ENCODE measurements at regions not wholly inside any gene's neighbourhood (a gene's known extent, or its start where the extent isn't known, plus 50 kb on each side); places are given as distances from the start of the nearest gene placed in this dataset.

DNA sequence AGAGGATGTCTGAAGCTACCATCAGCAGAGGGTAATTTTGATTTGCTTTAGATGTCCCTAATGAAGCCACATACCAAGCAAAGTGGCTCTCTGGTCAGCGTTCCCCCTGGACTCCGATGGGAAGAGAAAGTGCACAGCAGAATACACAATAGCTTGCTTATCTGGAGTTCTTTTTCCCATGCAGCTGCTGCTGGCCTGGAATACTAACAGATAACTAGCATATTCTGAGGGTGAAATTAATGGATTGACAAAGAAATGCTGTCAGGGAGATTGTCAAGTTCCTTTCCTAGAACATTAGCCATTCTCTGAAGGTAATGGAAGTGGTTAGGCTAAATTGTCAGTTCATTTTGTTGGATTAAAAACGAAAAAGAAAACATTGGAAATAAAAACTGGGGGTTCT, 391.3 kb downstream of the FLRT2 start:
- Histone ChIP-seq H3K36me3 (ENCODE audit: low read depth) (no peaks in the 10 kb centered on the region), H3K4me2 (no peak overlapping the region), H3K9me2 (ENCODE audit: insufficient read depth) (no peaks in the 10 kb centered on the region), H4K20me1 (ENCODE audit: insufficient read depth) (no peaks in the 10 kb centered on the region), H3K9me3 (ENCODE audit: insufficient read depth, low read depth) (no peaks in the 10 kb centered on the region), H3K4me1 (replicated peaks; ENCODE audit: insufficient read depth) (no peaks in the 10 kb centered on the region), H3K79me2 (ENCODE audit: low read depth) (no peaks in the 10 kb centered on the region), H3K4me3 (no peak overlapping the region), H3K27ac (no peak overlapping the region), H2AFZ (no peak overlapping the region), H3K27me3 (ENCODE audit: insufficient read depth, low read depth) (no peaks in the 10 kb centered on the region), H3F3A (ENCODE audit: insufficient read depth, low read depth) (no peaks in the 10 kb centered on the region)
- no peak for DNase-seq
- TF ChIP-seq, protein P1, sequence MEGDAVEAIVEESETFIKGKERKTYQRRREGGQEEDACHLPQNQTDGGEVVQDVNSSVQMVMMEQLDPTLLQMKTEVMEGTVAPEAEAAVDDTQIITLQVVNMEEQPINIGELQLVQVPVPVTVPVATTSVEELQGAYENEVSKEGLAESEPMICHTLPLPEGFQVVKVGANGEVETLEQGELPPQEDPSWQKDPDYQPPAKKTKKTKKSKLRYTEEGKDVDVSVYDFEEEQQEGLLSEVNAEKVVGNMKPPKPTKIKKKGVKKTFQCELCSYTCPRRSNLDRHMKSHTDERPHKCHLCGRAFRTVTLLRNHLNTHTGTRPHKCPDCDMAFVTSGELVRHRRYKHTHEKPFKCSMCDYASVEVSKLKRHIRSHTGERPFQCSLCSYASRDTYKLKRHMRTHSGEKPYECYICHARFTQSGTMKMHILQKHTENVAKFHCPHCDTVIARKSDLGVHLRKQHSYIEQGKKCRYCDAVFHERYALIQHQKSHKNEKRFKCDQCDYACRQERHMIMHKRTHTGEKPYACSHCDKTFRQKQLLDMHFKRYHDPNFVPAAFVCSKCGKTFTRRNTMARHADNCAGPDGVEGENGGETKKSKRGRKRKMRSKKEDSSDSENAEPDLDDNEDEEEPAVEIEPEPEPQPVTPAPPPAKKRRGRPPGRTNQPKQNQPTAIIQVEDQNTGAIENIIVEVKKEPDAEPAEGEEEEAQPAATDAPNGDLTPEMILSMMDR (conservative IDR thresholded peaks at IDR 0.05): no peak
- no peak for TF ChIP-seq EZH2 (IDR thresholded peaks at IDR 0.05; ENCODE audit: low read depth)
- intact Hi-C loops (cut with micrococcal nuclease; ENCODE audit: unreplicated experiment): no loop called here
- POLR2A ChIA-PET (ENCODE audit: unreplicated experiment): no interaction called here
- CTCF ChIA-PET: no interaction called here
- BruUV-seq (replicated peaks): no TSS peak

DNA sequence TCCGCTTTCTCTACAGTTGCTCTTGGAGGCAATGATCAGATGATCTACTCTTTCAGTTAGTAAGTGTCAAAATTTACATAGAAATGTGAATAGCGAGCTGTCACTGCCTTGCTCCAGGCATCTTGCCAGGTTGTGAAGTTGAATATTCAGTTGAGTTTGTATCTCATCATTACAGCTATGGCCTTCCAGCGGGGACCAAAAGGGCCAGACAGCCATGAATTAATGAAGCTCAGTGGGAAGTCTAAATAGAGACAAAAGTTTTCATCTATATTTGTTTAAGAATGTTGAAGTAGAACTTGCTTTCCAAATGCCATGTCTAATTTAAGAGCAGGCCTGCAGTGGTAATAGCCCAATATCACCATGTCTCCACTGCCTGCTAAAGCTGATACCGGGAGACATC, 387.8 kb downstream of the FLRT2 start:
- Histone ChIP-seq H2AFZ (no peak overlapping the region), H4K20me1 (ENCODE audit: insufficient read depth) (no peaks in the 10 kb centered on the region), H3K9me3 (ENCODE audit: insufficient read depth, low read depth) (no peaks in the 10 kb centered on the region), H3K36me3 (ENCODE audit: low read depth) (no peaks in the 10 kb centered on the region), H3K79me2 (ENCODE audit: low read depth) (no peaks in the 10 kb centered on the region), H3K27ac (no peak overlapping the region), H3K4me1 (replicated peaks; ENCODE audit: insufficient read depth) (no peaks in the 10 kb centered on the region), H3K27me3 (ENCODE audit: insufficient read depth, low read depth) (no peaks in the 10 kb centered on the region), H3F3A (ENCODE audit: insufficient read depth, low read depth) (no peaks in the 10 kb centered on the region), H3K4me2 (no peak overlapping the region), H3K4me3 (no peak overlapping the region), H3K9me2 (ENCODE audit: insufficient read depth) (no peaks in the 10 kb centered on the region)
- ChIA-PET POLR2A (ENCODE audit: unreplicated experiment) (no interaction called here), CTCF (no interaction called here)
- no TSS peak for BruUV-seq (replicated peaks)
- TF ChIP-seq, protein P1 (conservative IDR thresholded peaks at IDR 0.05): no peak
- no peak for TF ChIP-seq EZH2 (IDR thresholded peaks at IDR 0.05; ENCODE audit: low read depth)
- no peak for DNase-seq
- intact Hi-C loops (cut with micrococcal nuclease; ENCODE audit: unreplicated experiment): no loop called here

DNA sequence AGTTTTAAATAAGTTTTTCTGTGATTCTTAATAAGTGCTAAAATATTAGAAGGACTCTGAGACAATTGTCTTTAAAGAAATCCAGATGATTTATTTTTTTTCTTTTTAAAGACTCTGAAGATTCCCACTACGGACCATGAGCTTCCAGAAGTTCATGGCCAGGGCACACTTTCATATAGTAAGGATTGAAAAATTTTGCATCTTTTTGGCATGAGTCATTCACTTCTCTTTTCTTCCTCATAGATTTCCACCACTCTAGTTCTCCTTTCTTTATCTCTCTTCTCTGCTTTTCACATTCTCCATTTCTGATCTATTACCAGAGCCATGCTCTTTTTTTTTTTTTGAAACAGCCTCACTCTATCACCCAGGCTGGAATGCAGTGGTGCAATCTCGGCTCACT, 385.8 kb downstream of the FLRT2 start:
- Histone ChIP-seq H3K27me3 (ENCODE audit: insufficient read depth, low read depth) (no peaks in the 10 kb centered on the region), H3K27ac (no peak overlapping the region), H3K79me2 (ENCODE audit: low read depth) (no peaks in the 10 kb centered on the region), H3F3A (ENCODE audit: insufficient read depth, low read depth) (no peaks in the 10 kb centered on the region), H3K9me2 (ENCODE audit: insufficient read depth) (no peaks in the 10 kb centered on the region), H2AFZ (no peak overlapping the region), H3K9me3 (ENCODE audit: insufficient read depth, low read depth) (no peaks in the 10 kb centered on the region), H3K4me3 (no peak overlapping the region), H3K4me1 (replicated peaks; ENCODE audit: insufficient read depth) (no peaks in the 10 kb centered on the region), H3K4me2 (no peak overlapping the region), H4K20me1 (ENCODE audit: insufficient read depth) (no peaks in the 10 kb centered on the region), H3K36me3 (ENCODE audit: low read depth) (no peaks in the 10 kb centered on the region)
- no TSS peak for BruUV-seq (replicated peaks)
- POLR2A ChIA-PET (ENCODE audit: unreplicated experiment): no interaction called here
- CTCF ChIA-PET: no interaction called here
- no peak for DNase-seq
- intact Hi-C loops (cut with micrococcal nuclease; ENCODE audit: unreplicated experiment): no loop called here
- TF ChIP-seq EZH2 (IDR thresholded peaks at IDR 0.05; ENCODE audit: low read depth): no peak
- TF ChIP-seq, protein P1 (conservative IDR thresholded peaks at IDR 0.05): no peak

Data from PC-9 (cell line).